ENCODE measurements at regions not wholly inside any gene's neighbourhood (a gene's known extent, or its start where the extent isn't known, plus 50 kb on each side); places are given as distances from the start of the nearest gene placed in this dataset.

DNA sequence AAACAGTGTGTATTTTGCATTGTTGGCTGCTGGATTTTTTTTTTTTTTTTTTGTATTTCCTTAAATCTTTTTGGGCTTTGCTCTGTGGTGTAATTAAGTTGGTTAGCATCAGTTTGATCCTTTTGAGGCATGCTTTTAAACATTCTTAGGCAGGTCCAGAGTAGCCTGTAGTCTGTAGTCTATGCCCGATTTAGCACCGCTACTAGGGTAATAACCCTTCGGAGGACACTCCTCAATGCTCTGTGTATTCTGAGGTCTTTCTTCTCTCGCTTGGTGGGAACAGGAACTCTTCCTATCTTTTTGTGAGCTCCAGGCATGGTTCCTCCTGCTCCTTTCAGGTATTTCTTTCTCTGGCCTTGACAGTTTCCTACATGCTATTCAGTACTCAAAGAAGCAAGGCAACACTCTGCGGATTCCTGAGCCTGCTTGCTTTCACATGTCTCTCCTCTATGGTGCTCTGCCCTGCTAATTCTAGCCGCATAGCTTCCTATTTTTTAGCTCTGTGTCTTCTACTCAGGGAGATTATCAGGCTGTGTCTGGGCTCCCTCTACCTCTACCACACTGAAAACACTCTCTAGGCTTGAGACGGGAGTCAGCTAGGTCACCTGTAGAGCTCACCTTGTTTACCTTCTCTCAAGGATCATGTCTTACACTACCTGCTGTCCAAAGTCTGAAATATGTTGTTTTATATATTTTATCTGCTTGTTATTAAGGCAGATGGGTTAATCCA lies 195.1 kb downstream of the NDFIP2 start:
- Mint-ChIP-seq H3K4me3 (no peak overlapping the region), H3K27ac (peak overlapping the region in 2 of 3 experiments; percentile 3 to 10)
- TF ChIP-seq, protein P1, sequence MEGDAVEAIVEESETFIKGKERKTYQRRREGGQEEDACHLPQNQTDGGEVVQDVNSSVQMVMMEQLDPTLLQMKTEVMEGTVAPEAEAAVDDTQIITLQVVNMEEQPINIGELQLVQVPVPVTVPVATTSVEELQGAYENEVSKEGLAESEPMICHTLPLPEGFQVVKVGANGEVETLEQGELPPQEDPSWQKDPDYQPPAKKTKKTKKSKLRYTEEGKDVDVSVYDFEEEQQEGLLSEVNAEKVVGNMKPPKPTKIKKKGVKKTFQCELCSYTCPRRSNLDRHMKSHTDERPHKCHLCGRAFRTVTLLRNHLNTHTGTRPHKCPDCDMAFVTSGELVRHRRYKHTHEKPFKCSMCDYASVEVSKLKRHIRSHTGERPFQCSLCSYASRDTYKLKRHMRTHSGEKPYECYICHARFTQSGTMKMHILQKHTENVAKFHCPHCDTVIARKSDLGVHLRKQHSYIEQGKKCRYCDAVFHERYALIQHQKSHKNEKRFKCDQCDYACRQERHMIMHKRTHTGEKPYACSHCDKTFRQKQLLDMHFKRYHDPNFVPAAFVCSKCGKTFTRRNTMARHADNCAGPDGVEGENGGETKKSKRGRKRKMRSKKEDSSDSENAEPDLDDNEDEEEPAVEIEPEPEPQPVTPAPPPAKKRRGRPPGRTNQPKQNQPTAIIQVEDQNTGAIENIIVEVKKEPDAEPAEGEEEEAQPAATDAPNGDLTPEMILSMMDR (IDR thresholded peaks at IDR 0.05; ENCODE audit: unreplicated experiment in 3 of 3), result no peak

DNA sequence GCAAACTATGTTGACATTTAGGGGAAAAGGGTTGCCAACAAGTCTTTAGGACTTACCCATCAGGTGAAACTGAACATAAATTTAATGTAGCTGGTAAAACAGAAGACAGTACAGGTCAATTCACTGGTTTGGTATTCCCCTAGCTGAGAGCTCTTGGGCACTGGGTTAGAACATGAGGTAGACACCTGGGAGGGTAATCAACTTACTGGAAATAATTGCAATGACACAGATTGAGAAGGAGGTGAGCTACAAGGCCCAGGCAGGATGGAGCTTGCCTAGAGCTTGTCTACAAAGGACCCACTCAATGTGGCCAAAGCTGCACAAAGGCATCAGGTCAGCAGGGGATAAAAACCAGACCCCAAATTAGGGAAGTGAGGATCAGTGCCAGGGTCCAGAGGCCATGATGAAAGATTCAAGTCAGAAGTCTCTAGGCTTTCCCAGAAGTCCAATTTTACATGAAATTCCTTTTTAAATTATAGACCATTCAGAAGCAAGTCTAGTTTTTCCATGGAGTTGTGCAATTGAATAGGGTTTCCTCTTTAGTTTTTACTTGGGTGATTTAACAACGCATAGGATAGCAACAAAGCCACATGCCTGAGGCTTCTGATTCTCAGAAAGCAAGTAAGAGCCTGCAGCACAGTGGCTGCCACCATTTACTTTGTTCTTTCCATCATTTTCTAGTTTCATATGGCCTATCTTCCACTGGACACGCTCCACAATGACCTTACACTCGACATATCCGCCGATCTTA lies 194.0 kb downstream of the NDFIP2 start:
- Mint-ChIP-seq H3K27me3 (ENCODE audit: low read depth) (no peaks in the 10 kb centered on the region), H3K4me1 (peaks cover 68% of the 10 kb centered on the region), H3K4me3 (no peak overlapping the region), H3K9me3 (no peaks in the 10 kb centered on the region), H3K36me3 (ENCODE audit: low read depth) (no peaks in the 10 kb centered on the region), H3K27ac (no peak overlapping the region)
- TF ChIP-seq, protein P1 (IDR thresholded peaks at IDR 0.05; ENCODE audit: unreplicated experiment in 3 of 3), result no peak

More for the DNA sequence above, 195.1 kb downstream of the NDFIP2 start:
- no peaks in the 10 kb centered on the region for H3K36me3 Mint-ChIP-seq (ENCODE audit: low read depth)
- no peaks in the 10 kb centered on the region for H3K9me3 Mint-ChIP-seq
- no peaks in the 10 kb centered on the region for H3K27me3 Mint-ChIP-seq (ENCODE audit: low read depth)
- peaks cover 68% of the 10 kb centered on the region for H3K4me1 Mint-ChIP-seq

GRCh38 chr13:79673993-79674377 lies 193.0 kb downstream of the NDFIP2 start:
- peaks cover 62% of the 10 kb centered on the region for H3K4me1 Mint-ChIP-seq
- TF ChIP-seq, protein P1 (IDR thresholded peaks at IDR 0.05; ENCODE audit: unreplicated experiment in 3 of 3), result no peak
- no peak overlapping the region for H3K4me3 Mint-ChIP-seq
- H3K36me3 Mint-ChIP-seq (ENCODE audit: low read depth), result no peaks in the 10 kb centered on the region
- H3K27me3 Mint-ChIP-seq (ENCODE audit: low read depth), result no peaks in the 10 kb centered on the region
- no peaks in the 10 kb centered on the region for H3K9me3 Mint-ChIP-seq
- H3K27ac Mint-ChIP-seq, result peak overlapping the region in 2 of 3 experiments; percentile 16 to 24

DNA sequence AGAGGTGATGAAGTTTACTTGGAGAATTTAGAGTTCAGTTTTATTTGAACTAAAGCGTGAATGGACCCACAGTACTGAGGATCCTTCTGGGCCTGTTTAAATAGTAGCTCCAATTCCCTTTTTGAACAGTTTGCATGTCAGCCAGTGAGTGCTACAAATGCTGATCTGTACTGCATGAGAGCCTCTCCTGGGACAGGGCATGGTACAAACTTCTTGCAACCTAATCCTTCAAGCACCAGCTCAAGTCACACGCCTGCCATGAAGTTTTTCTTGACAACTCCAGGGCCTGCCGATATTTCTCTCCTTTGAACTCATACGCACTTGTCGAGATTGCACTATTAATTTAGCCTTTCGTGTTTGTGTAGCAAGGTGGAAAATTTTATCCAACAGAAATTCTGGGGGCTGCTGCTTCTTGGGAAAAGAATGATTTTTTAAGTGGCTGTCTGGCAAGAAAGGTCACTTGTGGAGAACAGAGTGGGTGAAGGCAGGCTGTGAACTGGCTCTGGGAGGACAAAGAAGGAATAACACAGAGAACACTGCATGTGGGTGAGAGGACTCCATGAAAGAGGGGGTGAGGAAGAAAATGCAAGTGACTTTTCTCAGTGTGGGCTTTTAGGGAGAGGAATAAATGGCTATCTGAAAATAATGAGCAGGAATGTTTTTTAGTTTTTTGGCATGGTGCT lies 192.5 kb downstream of the NDFIP2 start:
- TF ChIP-seq, protein P1 (IDR thresholded peaks at IDR 0.05; ENCODE audit: unreplicated experiment in 3 of 3), result no peak
- H3K36me3 Mint-ChIP-seq (ENCODE audit: low read depth), result no peaks in the 10 kb centered on the region
- peaks cover 58% of the 10 kb centered on the region for H3K4me1 Mint-ChIP-seq
- peak overlapping the region in 1 of 3 experiments; percentile 5 for H3K4me3 Mint-ChIP-seq
- H3K27me3 Mint-ChIP-seq (ENCODE audit: low read depth), result no peaks in the 10 kb centered on the region
- H3K27ac Mint-ChIP-seq, result peak overlapping the region; percentile 14 to 24 (median 16)
- no peaks in the 10 kb centered on the region for H3K9me3 Mint-ChIP-seq

- H3K36me3 Mint-ChIP-seq (ENCODE audit: low read depth), result no peaks in the 10 kb centered on the region
Observed at GRCh38 chr13:79671420-79671819, 190.5 kb downstream of the NDFIP2 start.

More at GRCh38 chr13:79671420-79671819, 190.5 kb downstream of the NDFIP2 start:
- no peak overlapping the region for H3K4me3 Mint-ChIP-seq
- peaks cover 45% of the 10 kb centered on the region for H3K4me1 Mint-ChIP-seq
- H3K9me3 Mint-ChIP-seq, result no peaks in the 10 kb centered on the region
- H3K27ac Mint-ChIP-seq, result no peak overlapping the region
- TF ChIP-seq, protein P1 (IDR thresholded peaks at IDR 0.05; ENCODE audit: unreplicated experiment in 3 of 3), result no peak
- H3K27me3 Mint-ChIP-seq (ENCODE audit: low read depth), result no peaks in the 10 kb centered on the region

All from nephron (organoid).